GM21423 (cell line): ENCODE measurements at regions not wholly inside any gene's neighbourhood (a gene's known extent, or its start where the extent isn't known, plus 50 kb on each side); places are given as distances from the start of the nearest gene placed in this dataset.
"Not testable (repeated sequence)": the region's sequence is repeated elsewhere in the genome, so short reads cannot be mapped to it uniquely, and the experiment has no call there.

Experiments used
- ATAC-seq: cut with Tn5 transposase; IDR thresholded peaks from one replicate; pipeline ENCODE4 v1.9.1; 2021; ENCODE audit warnings: mild to moderate bottlenecking, moderate library complexity; ENCODE audit not compliant: unreplicated experiment

- ATAC-seq, result no peak
These were observed 96.2 kb upstream of the SVIL start for GRCh38 chr10:29730969-29731368.

GRCh38 chr10:29730458-29730857, 95.7 kb upstream of the SVIL start:
- no peak for ATAC-seq

- no peak for ATAC-seq
These were observed 93.8 kb upstream of the SVIL start for GRCh38 chr10:29728541-29729049.

GRCh38 chr10:29725927-29726326, 91.2 kb upstream of the SVIL start:
- ATAC-seq, result not testable (repeated sequence)

GRCh38 chr10:29725133-29725720, 90.5 kb upstream of the SVIL start:
- no peak for ATAC-seq

GRCh38 chr10:29723726-29724125, 89.0 kb upstream of the SVIL start:
- ATAC-seq, result no peak

GRCh38 chr10:29722777-29723176, 88.0 kb upstream of the SVIL start:
- ATAC-seq, result no peak

- ATAC-seq, result no peak
These were observed 85.4 kb upstream of the SVIL start for GRCh38 chr10:29720149-29720548.

GRCh38 chr10:29719281-29719675, 84.5 kb upstream of the SVIL start:
- ATAC-seq, result no peak

GRCh38 chr10:29715296-29715695, 80.5 kb upstream of the SVIL start:
- ATAC-seq, result no peak

- no peak for ATAC-seq
These were observed 79.5 kb upstream of the SVIL start for GRCh38 chr10:29714096-29714874.

- no peak for ATAC-seq
These were observed 78.7 kb upstream of the SVIL start for GRCh38 chr10:29713450-29713849.

- no peak for ATAC-seq
These were observed 77.3 kb upstream of the SVIL start for GRCh38 chr10:29712108-29712507.

- no peak for ATAC-seq
These were observed 75.4 kb upstream of the SVIL start for GRCh38 chr10:29710128-29710527.

GRCh38 chr10:29709484-29710002, 74.8 kb upstream of the SVIL start:
- no peak for ATAC-seq

- ATAC-seq, result no peak
These were observed 68.5 kb upstream of the SVIL start for GRCh38 chr10:29703271-29703670.

GRCh38 chr10:29702273-29703164, 67.7 kb upstream of the SVIL start:
- ATAC-seq, result no peak

- no peak for ATAC-seq
These were observed 66.5 kb upstream of the SVIL start for GRCh38 chr10:29701306-29701705.

- no peak for ATAC-seq
These were observed 64.8 kb upstream of the SVIL start for GRCh38 chr10:29699621-29700020.

- no peak for ATAC-seq
These were observed 64.2 kb upstream of the SVIL start for GRCh38 chr10:29698773-29699490.

- ATAC-seq, result not testable (repeated sequence)
These were observed 61.8 kb upstream of the SVIL start for GRCh38 chr10:29696581-29696980.
